SK-N-SH (cell line): ENCODE measurements at regions not wholly inside any gene's neighbourhood (a gene's known extent, or its start where the extent isn't known, plus 50 kb on each side); places are given as distances from the start of the nearest gene placed in this dataset.

Experiments used
- CTCF ChIA-PET: fragments of 300-600, 350-600 bp; formaldehyde crosslinking; extraction: SDS; loops from one replicate; lab custom pipeline; 2021; lab: Yijun Ruan, JAX
- POLR2A ChIA-PET: fragments of 350-600 bp; sonication (Branson Sonifier 250); formaldehyde crosslinking; extraction: SDS; loops from one replicate; lab custom pipeline; 2020; ENCODE audit warnings: antibody characterized with exemption, inconsistent platforms; lab: Yijun Ruan, JAX
- DNase-seq: peaks from one replicate; pipeline ENCODE4 v3.0.0; 2012
- H2AFZ ChIP-seq: fragments of 200-600 bp; sonication (generic); 2 replicates; pipeline ENCODE4 v1.8.1; 2016; ENCODE audit warnings: antibody characterized with exemption, mild to moderate bottlenecking, low read depth
- H3F3A ChIP-seq: fragments of 200-600 bp; sonication (generic); replicated peaks from 2 replicates; pipeline ENCODE3; 2016; ENCODE audit warnings: antibody characterized with exemption, mild to moderate bottlenecking; ENCODE audit not compliant: insufficient read depth
- H3K27ac ChIP-seq, 2 experiments: fragments of 200-500 bp in 1 of 2; fragments of 200-600 bp in 1 of 2; sonication (Bioruptor generic) in 1 of 2; sonication (generic), shearing (Covaris generic) in 1 of 2; 2 replicates each; pipeline versions ENCODE4 v1.5.1 to v1.6.1; 2014 to 2016; ENCODE audit warnings: low read depth in 2 of 2, inconsistent platforms in 1 of 2, low read length in 1 of 2, mild to moderate bottlenecking in 1 of 2, mixed read lengths in 1 of 2
- H3K27me3 ChIP-seq: fragments of 200-600 bp; sonication (generic), shearing (Covaris generic); 2 replicates; pipeline ENCODE4 v1.6.1; 2016; ENCODE audit warnings: mixed run types; ENCODE audit not compliant: insufficient read depth
- H3K36me3 ChIP-seq, 2 experiments: fragments of 200-500 bp in 1 of 2; fragments of 200-600 bp in 1 of 2; sonication (Bioruptor generic) in 1 of 2; sonication (generic) in 1 of 2; replicated peaks in 1 of 2; 2 replicates each; pipeline versions ENCODE3 to v1.5.1; 2014 to 2016; ENCODE audit warnings: low read length in 1 of 2, mild to moderate bottlenecking in 1 of 2; ENCODE audit not compliant: insufficient read depth in 2 of 2, control insufficient read depth in 1 of 2
- H3K4me1 ChIP-seq, 2 experiments: fragments of 200-500 bp in 1 of 2; fragments of 200-600 bp in 1 of 2; sonication (Bioruptor generic) in 1 of 2; sonication (generic), shearing (Covaris generic) in 1 of 2; 2 replicates each; pipeline versions ENCODE4 v1.5.1 to v1.6.1; 2014 to 2016; ENCODE audit warnings: low read depth in 1 of 2, low read length in 1 of 2, mixed run types in 1 of 2; ENCODE audit not compliant: insufficient read depth in 2 of 2, control insufficient read depth in 1 of 2
- H3K4me2 ChIP-seq: fragments of 200-600 bp; sonication (generic), shearing (Covaris generic); 2 replicates; pipeline ENCODE4 v1.6.1; 2017; ENCODE audit warnings: mixed run types
- H3K4me3 ChIP-seq, 2 experiments: fragments of 200-500 bp in 1 of 2; fragments of 200-600 bp in 1 of 2; sonication (Bioruptor generic) in 1 of 2; sonication (generic), shearing (Covaris generic) in 1 of 2; 2 replicates each; pipeline versions ENCODE4 v1.5.1 to v1.8.1; 2014 to 2016; ENCODE audit warnings: low read depth in 2 of 2, inconsistent platforms in 1 of 2, low read length in 1 of 2, mild to moderate bottlenecking in 1 of 2, mixed read lengths in 1 of 2, moderate library complexity in 1 of 2
- H3K79me2 ChIP-seq: fragments of 200-600 bp; sonication (generic); 2 replicates; pipeline ENCODE4 v1.8.1; 2017; ENCODE audit warnings: mild to moderate bottlenecking; ENCODE audit not compliant: insufficient read depth
- H3K9ac ChIP-seq: fragments of 200-600 bp; sonication (generic); 2 replicates; pipeline ENCODE4 v1.6.1; 2017; ENCODE audit warnings: mixed run types
- H3K9me2 ChIP-seq: fragments of 200-600 bp; sonication (generic); 2 replicates; pipeline ENCODE4 v1.6.1; 2017; ENCODE audit warnings: mixed run types
- H3K9me3 ChIP-seq: fragments of 200-600 bp; sonication (generic); 2 replicates; pipeline ENCODE4 v1.6.1; 2017; ENCODE audit warnings: mixed run types, mild to moderate bottlenecking, moderate library complexity
- H4K20me1 ChIP-seq: fragments of 200-600 bp; sonication (generic); 2 replicates; pipeline ENCODE4 v1.6.1; 2017; ENCODE audit warnings: mild to moderate bottlenecking, mixed run types; ENCODE audit not compliant: insufficient read depth
- CHD2 ChIP-seq: fragments of 150-350 bp; IDR thresholded peaks from 2 replicates; pipeline ENCODE4 v1.6.1; 2018; ENCODE audit warnings: low read length; ENCODE audit not compliant: partially characterized antibody
- EP300 ChIP-seq, 2 experiments: IDR thresholded peaks; 2 replicates each; pipeline versions ENCODE4 v1.4.0 to v1.6.1; 2012; ENCODE audit warnings: borderline replicate concordance in 1 of 2, low read depth in 1 of 2, low read length in 1 of 2
- EZH2phosphoT487 ChIP-seq: fragments of 200-600 bp; sonication (generic); IDR thresholded peaks from 2 replicates; pipeline ENCODE4 v1.6.1; 2017; ENCODE audit warnings: low read depth, mixed run types, mild to moderate bottlenecking, antibody characterized with exemption, moderate library complexity, borderline replicate concordance
- FOSL2 ChIP-seq: IDR thresholded peaks from 2 replicates; pipeline ENCODE4 v1.4.0; 2012; ENCODE audit warnings: low read depth, mild to moderate bottlenecking, moderate library complexity, borderline replicate concordance
- JUND ChIP-seq: IDR thresholded peaks from 2 replicates; pipeline ENCODE4 v1.4.0; 2012
- MEF2A ChIP-seq: IDR thresholded peaks from 2 replicates; pipeline ENCODE4 v1.4.0; 2012; ENCODE audit warnings: low read depth, borderline replicate concordance
- NFIC ChIP-seq: IDR thresholded peaks from 2 replicates; pipeline ENCODE4 v1.4.0; 2012; ENCODE audit warnings: borderline replicate concordance
- POLR2AphosphoS5 ChIP-seq: IDR thresholded peaks from 2 replicates; pipeline ENCODE4 v1.6.1; 2012; ENCODE audit warnings: low read depth, low read length
- RAD21 ChIP-seq: IDR thresholded peaks from 2 replicates; pipeline ENCODE4 v1.6.1; 2012; ENCODE audit warnings: mild to moderate bottlenecking, low read length
- REST ChIP-seq: IDR thresholded peaks from 2 replicates; pipeline ENCODE4 v1.6.1; 2012; ENCODE audit warnings: mild to moderate bottlenecking, low read depth, low read length, moderate library complexity
- SIN3A ChIP-seq: IDR thresholded peaks from 2 replicates; pipeline ENCODE4 v1.6.1; 2012; ENCODE audit warnings: low read depth, mild to moderate bottlenecking, low read length, moderate library complexity, borderline replicate concordance
- TEAD4 ChIP-seq: IDR thresholded peaks from 2 replicates; pipeline ENCODE4 v1.4.0; 2012; ENCODE audit warnings: mild to moderate bottlenecking, borderline replicate concordance; ENCODE audit not compliant: insufficient read depth
- USF1 ChIP-seq: IDR thresholded peaks from 2 replicates; pipeline ENCODE4 v1.4.0; 2012; ENCODE audit warnings: low read depth, borderline replicate concordance
- USF2 ChIP-seq: fragments of 150-350 bp; IDR thresholded peaks from 2 replicates; pipeline ENCODE4 v1.6.1; 2017; ENCODE audit warnings: antibody characterized with exemption, low read length, low read depth, borderline replicate concordance
- WGBS: methylation state at CpG from one replicate; pipeline ENCODE4 v1.1.6; 2017; ENCODE audit warnings: low lambda C conversion rate; 5-methylcytosine and 5-hydroxymethylcytosine counted together

GRCh38 chr4:38255572-38255971 is 295.4 kb downstream of the PTTG2 start:
- H3K36me3 ChIP-seq: no peaks in the 10 kb centered on the region
- CTCF ChIA-PET: no interaction called here
- H3K4me2 ChIP-seq: no peak overlapping the region
- no peak overlapping the region for H3K9ac ChIP-seq
- H3K79me2 ChIP-seq: no peaks in the 10 kb centered on the region
- H3K9me3 ChIP-seq: 0 out of 2 replicates have a peak, but pooled peaks cover 10% of the 10 kb centered on the region
- no peak overlapping the region for H2AFZ ChIP-seq
- TF ChIP-seq RAD21: no peak
- no peak for TF ChIP-seq CHD2
- TF ChIP-seq TEAD4: no peak
- TF ChIP-seq NFIC: no peak
- TF ChIP-seq EP300 (IDR thresholded peaks at IDR 0.05; ENCODE audit: borderline replicate concordance in 1 of 2, low read depth in 1 of 2, low read length in 1 of 2): no peak
- no peak for TF ChIP-seq EZH2phosphoT487
- TF ChIP-seq USF2: no peak
- no peak for TF ChIP-seq USF1
- no peak for TF ChIP-seq MEF2A
- TF ChIP-seq FOSL2: no peak
- no peak for TF ChIP-seq REST
- no peak for TF ChIP-seq JUND
- TF ChIP-seq SIN3A: no peak
- WGBS: 42% methylated on average over 2 of the region's 2 CpGs
- H3K4me3 ChIP-seq: no peak overlapping the region
- H3K9me2 ChIP-seq: no peaks in the 10 kb centered on the region
- POLR2A ChIA-PET: no interaction called here
- no peak overlapping the region for H3K27ac ChIP-seq
- H4K20me1 ChIP-seq: no peaks in the 10 kb centered on the region
- DNase-seq: no peak
- no peaks in the 10 kb centered on the region for H3F3A ChIP-seq
- no peaks in the 10 kb centered on the region; the same call in 1 of the 2 replicates for H3K27me3 ChIP-seq
- H3K4me1 ChIP-seq: no peaks in the 10 kb centered on the region; a peak in 1 of 4 replicates

DNA sequence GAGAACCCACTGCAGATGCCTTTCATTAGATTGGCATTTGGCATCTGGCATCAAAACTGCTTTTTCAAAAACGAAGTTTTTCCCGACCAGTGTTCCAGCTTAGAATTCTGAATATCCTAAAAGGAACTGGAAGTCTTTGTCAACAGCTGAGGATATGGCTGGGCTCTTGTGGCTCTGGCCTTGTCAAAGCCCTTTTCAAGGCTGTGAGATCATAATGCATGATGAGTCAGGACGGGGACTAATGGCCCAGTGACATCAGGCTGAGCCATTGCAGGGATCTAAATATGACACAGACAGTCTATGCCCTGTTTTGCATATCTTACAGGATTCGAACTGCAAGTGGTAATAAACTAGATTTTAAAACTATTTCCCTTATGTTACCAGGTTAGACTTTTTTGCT is 306.4 kb downstream of the PTTG2 start:
- WGBS: 25% methylated on average over 4 of the region's 4 CpGs
- Histone ChIP-seq H3F3A (no peaks in the 10 kb centered on the region), H3K4me3 (no peak overlapping the region)
- CTCF ChIA-PET: no interaction called here
- no peak for TF ChIP-seq POLR2AphosphoS5
- TF ChIP-seq, all 33 proteins: peak for 0
- no peaks in the 10 kb centered on the region for H3K36me3 ChIP-seq
- H2AFZ ChIP-seq: no peak overlapping the region
- no peaks in the 10 kb centered on the region for H3K9me3 ChIP-seq
- no peak overlapping the region for H3K4me2 ChIP-seq
- no peaks in the 10 kb centered on the region for H4K20me1 ChIP-seq
- POLR2A ChIA-PET: no interaction called here
- no peaks in the 10 kb centered on the region for H3K27me3 ChIP-seq
- no peaks in the 10 kb centered on the region for H3K9me2 ChIP-seq
- H3K79me2 ChIP-seq: no peaks in the 10 kb centered on the region
- no peak for DNase-seq
- H3K9ac ChIP-seq: no peak overlapping the region
- no peak overlapping the region for H3K27ac ChIP-seq
- H3K4me1 ChIP-seq: no peaks in the 10 kb centered on the region; a peak in 1 of 4 replicates
